Chondrocyte (in vitro differentiated cells): ENCODE measurements at regions not wholly inside any gene's neighbourhood (a gene's known extent, or its start where the extent isn't known, plus 50 kb on each side); places are given as distances from the start of the nearest gene placed in this dataset.

ENCODE experiments used
- DNase-seq: peaks from one replicate; pipeline ENCODE4 v3.0.0; 2021; ENCODE audit warnings: mixed read lengths, low spot score
- H3K27ac Mint-ChIP-seq: one replicate; pipeline ENCODE4 v1.8.0; 2021; ENCODE audit warnings: mild to moderate bottlenecking, moderate library complexity, mixed read lengths; ENCODE audit not compliant: unreplicated experiment
- H3K27me3 Mint-ChIP-seq: 2 replicates; pipeline ENCODE4 v1.8.0; 2021; ENCODE audit warnings: low read depth, mixed read lengths
- H3K36me3 Mint-ChIP-seq: 2 replicates; pipeline ENCODE4 v1.8.0; 2021; ENCODE audit warnings: low read depth, mixed read lengths
- H3K4me1 Mint-ChIP-seq: 2 replicates; pipeline ENCODE4 v1.8.0; 2021; ENCODE audit warnings: low read depth, mild to moderate bottlenecking, mixed read lengths
- H3K4me3 Mint-ChIP-seq: one replicate; pipeline ENCODE4 v1.8.0; 2021; ENCODE audit warnings: mild to moderate bottlenecking, moderate library complexity, mixed read lengths; ENCODE audit not compliant: unreplicated experiment
- H3K9me3 Mint-ChIP-seq: 2 replicates; pipeline ENCODE4 v1.8.0; 2021; ENCODE audit warnings: low read depth, mixed read lengths
- TF ChIP-seq, protein P1 (sequence below): fragments of 200-600 bp; sonication (generic); IDR thresholded peaks from 2 replicates; pipeline ENCODE4 v1.5.0; 2021; ENCODE audit warnings: antibody characterized with exemption, mild to moderate bottlenecking, moderate library complexity

DNA sequence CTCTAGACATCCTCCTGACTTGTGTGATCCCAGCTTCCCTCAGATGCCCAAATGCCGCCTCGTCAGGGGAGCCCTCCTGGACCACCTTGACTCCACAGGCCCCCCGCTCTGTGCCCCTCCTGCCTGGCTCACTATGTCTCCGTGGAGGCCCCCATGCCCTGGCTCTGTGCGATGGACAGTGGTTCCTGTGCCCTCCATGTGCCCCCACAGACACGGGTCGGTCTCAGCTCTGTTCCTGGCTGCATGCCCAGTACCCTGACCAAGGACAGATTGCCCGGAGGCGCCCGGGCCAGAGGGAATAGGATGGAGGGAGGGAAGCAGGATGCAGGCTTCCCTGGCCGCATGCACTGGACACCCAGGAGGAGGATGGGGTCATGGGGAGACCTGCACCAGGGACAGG, 1274.6 kb downstream of the BRD1 start:
- Mint-ChIP-seq H3K27ac (no peak overlapping the region), H3K27me3 (no peaks in the 10 kb centered on the region), H3K9me3 (no peaks in the 10 kb centered on the region), H3K4me3 (no peak overlapping the region), H3K36me3 (no peaks in the 10 kb centered on the region), H3K4me1 (no peaks in the 10 kb centered on the region)
- TF ChIP-seq, protein P1, sequence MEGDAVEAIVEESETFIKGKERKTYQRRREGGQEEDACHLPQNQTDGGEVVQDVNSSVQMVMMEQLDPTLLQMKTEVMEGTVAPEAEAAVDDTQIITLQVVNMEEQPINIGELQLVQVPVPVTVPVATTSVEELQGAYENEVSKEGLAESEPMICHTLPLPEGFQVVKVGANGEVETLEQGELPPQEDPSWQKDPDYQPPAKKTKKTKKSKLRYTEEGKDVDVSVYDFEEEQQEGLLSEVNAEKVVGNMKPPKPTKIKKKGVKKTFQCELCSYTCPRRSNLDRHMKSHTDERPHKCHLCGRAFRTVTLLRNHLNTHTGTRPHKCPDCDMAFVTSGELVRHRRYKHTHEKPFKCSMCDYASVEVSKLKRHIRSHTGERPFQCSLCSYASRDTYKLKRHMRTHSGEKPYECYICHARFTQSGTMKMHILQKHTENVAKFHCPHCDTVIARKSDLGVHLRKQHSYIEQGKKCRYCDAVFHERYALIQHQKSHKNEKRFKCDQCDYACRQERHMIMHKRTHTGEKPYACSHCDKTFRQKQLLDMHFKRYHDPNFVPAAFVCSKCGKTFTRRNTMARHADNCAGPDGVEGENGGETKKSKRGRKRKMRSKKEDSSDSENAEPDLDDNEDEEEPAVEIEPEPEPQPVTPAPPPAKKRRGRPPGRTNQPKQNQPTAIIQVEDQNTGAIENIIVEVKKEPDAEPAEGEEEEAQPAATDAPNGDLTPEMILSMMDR: no peak
- DNase-seq: no peak

- TF ChIP-seq, protein P1: no peak
- H3K36me3 Mint-ChIP-seq: no peaks in the 10 kb centered on the region
- no peak for DNase-seq
- H3K4me1 Mint-ChIP-seq: no peaks in the 10 kb centered on the region
- no peaks in the 10 kb centered on the region for H3K9me3 Mint-ChIP-seq
- H3K27me3 Mint-ChIP-seq: no peaks in the 10 kb centered on the region
- no peak overlapping the region for H3K4me3 Mint-ChIP-seq
- H3K27ac Mint-ChIP-seq: no peak overlapping the region
Observed at GRCh38 chr22:48551716-48552268, 1275.9 kb downstream of the BRD1 start.

DNA sequence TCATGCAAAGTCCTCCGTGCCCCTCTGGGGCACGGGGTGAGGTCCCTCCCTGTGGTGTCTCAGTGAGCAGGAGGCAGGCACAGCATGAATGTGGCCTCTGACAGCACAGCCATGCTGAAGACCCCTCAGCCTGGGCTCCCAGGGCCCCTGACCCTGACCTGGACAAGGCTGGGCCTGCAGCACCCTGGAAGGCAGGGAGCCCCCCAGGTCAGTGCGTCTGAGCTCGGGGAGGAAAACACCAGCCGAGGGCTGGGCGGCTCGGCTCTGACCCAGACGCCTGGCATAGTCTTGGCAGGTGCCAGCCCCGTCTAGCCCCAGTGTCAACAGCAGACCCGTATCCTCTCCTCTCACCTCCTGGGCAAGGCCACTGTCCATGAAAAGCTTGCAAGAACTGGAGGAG, 1276.6 kb downstream of the BRD1 start:
- no peaks in the 10 kb centered on the region for H3K27me3 Mint-ChIP-seq
- TF ChIP-seq, protein P1: no peak
- no peak overlapping the region for H3K4me3 Mint-ChIP-seq
- no peaks in the 10 kb centered on the region for H3K4me1 Mint-ChIP-seq
- no peak overlapping the region for H3K27ac Mint-ChIP-seq
- no peaks in the 10 kb centered on the region for H3K36me3 Mint-ChIP-seq
- H3K9me3 Mint-ChIP-seq: no peaks in the 10 kb centered on the region
- DNase-seq: no peak

DNA sequence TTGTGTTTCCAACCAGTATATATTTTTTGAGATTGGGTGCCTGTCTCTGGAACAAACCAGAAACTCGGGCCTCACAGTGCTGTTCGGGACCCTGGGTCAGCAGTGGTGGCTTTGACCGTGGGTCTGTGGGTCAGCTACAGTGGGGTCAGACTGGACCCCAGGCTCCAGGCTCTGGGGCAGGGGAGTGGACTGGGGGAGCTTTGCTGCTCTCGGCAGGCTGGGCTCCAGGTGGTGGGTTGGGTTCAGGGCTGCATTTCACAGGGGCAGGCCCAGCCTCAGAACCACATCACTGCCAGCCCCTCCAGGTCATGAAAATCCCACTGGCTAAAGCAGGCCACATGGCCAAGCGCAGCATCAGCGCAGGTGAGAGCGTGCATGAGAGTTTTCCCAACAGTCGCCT, 1279.3 kb downstream of the BRD1 start:
- TF ChIP-seq, protein P1: no peak
- Mint-ChIP-seq H3K9me3 (no peaks in the 10 kb centered on the region), H3K27ac (no peak overlapping the region), H3K4me3 (no peak overlapping the region), H3K4me1 (no peaks in the 10 kb centered on the region), H3K36me3 (no peaks in the 10 kb centered on the region), H3K27me3 (no peaks in the 10 kb centered on the region)
- DNase-seq: no peak

DNA sequence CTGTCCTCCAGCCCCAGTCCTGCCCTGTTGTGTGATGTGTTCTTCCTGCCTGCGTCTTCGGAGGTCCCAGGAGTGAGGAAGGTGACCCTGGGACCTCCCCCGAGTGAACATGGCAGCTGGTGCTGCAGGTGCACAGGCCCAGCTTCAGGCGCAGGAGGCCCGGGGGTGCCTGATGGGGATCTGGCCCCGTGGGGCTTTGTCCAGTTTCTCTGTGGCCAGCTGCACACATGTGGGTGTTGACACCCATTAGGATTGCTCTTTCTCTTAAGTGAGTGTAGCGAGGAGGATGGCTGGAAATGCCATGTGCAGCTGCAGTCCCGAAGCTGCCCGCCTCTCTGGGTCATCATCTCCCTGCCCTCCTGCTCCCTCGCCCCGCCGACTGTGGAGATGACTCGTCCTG, 1279.7 kb downstream of the BRD1 start:
- H3K9me3 Mint-ChIP-seq: no peaks in the 10 kb centered on the region
- DNase-seq: no peak
- no peaks in the 10 kb centered on the region for H3K36me3 Mint-ChIP-seq
- no peak overlapping the region for H3K27ac Mint-ChIP-seq
- no peak overlapping the region for H3K4me3 Mint-ChIP-seq
- TF ChIP-seq, protein P1: no peak
- no peaks in the 10 kb centered on the region for H3K4me1 Mint-ChIP-seq
- H3K27me3 Mint-ChIP-seq: no peaks in the 10 kb centered on the region
